Natural killer cell (primary cell): ENCODE measurements at regions not wholly inside any gene's neighbourhood (a gene's known extent, or its start where the extent isn't known, plus 50 kb on each side); places are given as distances from the start of the nearest gene placed in this dataset.

ENCODE experiments used
- ATAC-seq, 3 donors: fragments of 150-1000 bp in 2 of 3; fragments of 200-7000 bp in 1 of 3; cut with Tn5 transposase; 1 replicate in 1 of 3; 2 replicates in 2 of 3; pipeline ENCODE4 v1.10.0; 2021; ENCODE audit warnings: mild to moderate bottlenecking in 2 of 3, moderate library complexity in 2 of 3
- DNase-seq, 2 donors: peaks; one replicate each; pipeline versions ENCODE4 v3.0.0 to v3.0.0-alpha.2; 2013 to 2021; ENCODE audit warnings: mixed read lengths in 1 of 2
- H3K27ac ChIP-seq: one replicate; pipeline ENCODE4 v1.5.1; 2013; ENCODE audit warnings: mild to moderate bottlenecking, low read length
- H3K27me3 ChIP-seq: one replicate; pipeline ENCODE4 v1.6.1; 2013; ENCODE audit warnings: low read length; ENCODE audit not compliant: control insufficient read depth, insufficient read depth
- H3K36me3 ChIP-seq: one replicate; pipeline ENCODE4 v1.6.1; 2013; ENCODE audit warnings: low read length; ENCODE audit not compliant: control insufficient read depth, insufficient read depth
- H3K4me1 ChIP-seq: one replicate; pipeline ENCODE4 v1.6.1; 2013; ENCODE audit warnings: low read length; ENCODE audit not compliant: control insufficient read depth, insufficient read depth
- H3K4me3 ChIP-seq: one replicate; pipeline ENCODE4 v1.5.1; 2013; ENCODE audit warnings: low read length
- H3K9me3 ChIP-seq: one replicate; pipeline ENCODE4 v1.6.1; 2013; ENCODE audit warnings: low read length; ENCODE audit not compliant: control insufficient read depth, insufficient read depth
- H3K27ac Mint-ChIP-seq, 2 donors: one replicate each; pipeline ENCODE4 v1.8.0; 2022; ENCODE audit warnings: mild to moderate bottlenecking in 2 of 2, mixed read lengths in 2 of 2, moderate library complexity in 1 of 2
- H3K27me3 Mint-ChIP-seq, 2 donors: one replicate each; pipeline ENCODE4 v1.8.0; 2022; ENCODE audit warnings: low read depth in 2 of 2, mixed read lengths in 2 of 2
- H3K36me3 Mint-ChIP-seq: one replicate; pipeline ENCODE4 v1.8.0; 2022; ENCODE audit warnings: mixed read lengths
- H3K4me1 Mint-ChIP-seq, 2 donors: one replicate each; pipeline ENCODE4 v1.8.0; 2022; ENCODE audit warnings: mixed read lengths in 2 of 2
- H3K4me3 Mint-ChIP-seq: one replicate; pipeline ENCODE4 v1.8.0; 2022; ENCODE audit warnings: mild to moderate bottlenecking, moderate library complexity, mixed read lengths
- H3K9me3 Mint-ChIP-seq, 2 donors: one replicate each; pipeline ENCODE4 v1.8.0; 2022; ENCODE audit warnings: mixed read lengths in 2 of 2
- CTCF ChIP-seq: fragments of 200-600 bp; IDR thresholded peaks from one replicate; pipeline ENCODE4 v1.8.0; 2022; ENCODE audit warnings: antibody characterized with exemption
- WGBS: methylation state at CpG from one replicate; pipeline ENCODE4 v1.1.7; 2013; ENCODE audit warnings: missing lambda C conversion rate; ENCODE audit not compliant: insufficient coverage; 5-methylcytosine and 5-hydroxymethylcytosine counted together
- intact Hi-C: fragments of 100-400 bp; cut with micrococcal nuclease; formaldehyde crosslinking; loops from one replicate; pipeline ENCODE4 v1.14.2; 2022

- H3K27ac ChIP-seq = no peak overlapping the region
- no peak overlapping the region for H3K27ac Mint-ChIP-seq
- peaks cover 3 to 4% of the 10 kb centered on the region in 2 donors for H3K9me3 Mint-ChIP-seq
- no peaks in the 10 kb centered on the region for H3K4me1 Mint-ChIP-seq
- no peaks in the 10 kb centered on the region for H3K27me3 ChIP-seq
- H3K4me1 ChIP-seq = no peaks in the 10 kb centered on the region
- H3K4me3 Mint-ChIP-seq = no peak overlapping the region
- 54% methylated on average over 1 of the region's 2 CpGs for WGBS
- no peak for DNase-seq
- intact Hi-C loops = no loop called here
- ATAC-seq = no peak
- no peaks in the 10 kb centered on the region for H3K27me3 Mint-ChIP-seq
- no peaks in the 10 kb centered on the region for H3K36me3 ChIP-seq
- no peaks in the 10 kb centered on the region for H3K36me3 Mint-ChIP-seq
- H3K4me3 ChIP-seq = no peak overlapping the region
- H3K9me3 ChIP-seq = no peaks in the 10 kb centered on the region
- no peak for TF ChIP-seq CTCF
Observed at GRCh38 chr4:18248611-18249010, 227.1 kb upstream of the LCORL start.

GRCh38 chr4:18247189-18247588 lies 225.6 kb upstream of the LCORL start:
- no peak for DNase-seq
- 43% methylated on average over 2 of the region's 4 CpGs for WGBS
- no peak for TF ChIP-seq CTCF
- H3K27ac ChIP-seq = no peak overlapping the region
- ATAC-seq = no peak
- no peaks in the 10 kb centered on the region for H3K36me3 Mint-ChIP-seq
- H3K4me3 Mint-ChIP-seq = no peak overlapping the region
- H3K4me3 ChIP-seq = no peak overlapping the region
- peaks cover 3 to 4% of the 10 kb centered on the region in 2 donors for H3K9me3 Mint-ChIP-seq
- H3K27me3 ChIP-seq = no peaks in the 10 kb centered on the region
- H3K4me1 Mint-ChIP-seq = no peaks in the 10 kb centered on the region
- H3K9me3 ChIP-seq = no peaks in the 10 kb centered on the region
- no peaks in the 10 kb centered on the region for H3K36me3 ChIP-seq
- no peaks in the 10 kb centered on the region for H3K4me1 ChIP-seq
- H3K27me3 Mint-ChIP-seq = no peaks in the 10 kb centered on the region
- no peak overlapping the region for H3K27ac Mint-ChIP-seq
- intact Hi-C loops = no loop called here

GRCh38 chr4:18242919-18243693 lies 221.6 kb upstream of the LCORL start:
- Mint-ChIP-seq H3K27me3 (no peaks in the 10 kb centered on the region), H3K4me1 (no peaks in the 10 kb centered on the region), H3K9me3 (peaks cover 3 to 5% of the 10 kb centered on the region in 2 donors), H3K4me3 (no peak overlapping the region), H3K27ac (no peak overlapping the region), H3K36me3 (no peaks in the 10 kb centered on the region)
- WGBS = 68% methylated on average over 5 of the region's 5 CpGs
- intact Hi-C loops = no loop called here
- DNase-seq (no peak), ATAC-seq (no peak)
- Histone ChIP-seq H3K4me1 (no peaks in the 10 kb centered on the region), H3K27me3 (no peaks in the 10 kb centered on the region), H3K27ac (no peak overlapping the region), H3K4me3 (no peak overlapping the region), H3K36me3 (no peaks in the 10 kb centered on the region), H3K9me3 (no peaks in the 10 kb centered on the region)
- TF ChIP-seq CTCF = no peak

GRCh38 chr4:18241727-18242126 lies 220.2 kb upstream of the LCORL start:
- 31% methylated on average over 1 of the region's 1 CpG for WGBS
- no peak for ATAC-seq
- no peaks in the 10 kb centered on the region for H3K27me3 Mint-ChIP-seq

More at GRCh38 chr4:18241727-18242126, 220.2 kb upstream of the LCORL start:
- no peak for TF ChIP-seq CTCF
- Histone ChIP-seq H3K4me3 (no peak overlapping the region), H3K27ac (no peak overlapping the region), H3K4me1 (no peaks in the 10 kb centered on the region), H3K9me3 (no peaks in the 10 kb centered on the region), H3K36me3 (no peaks in the 10 kb centered on the region), H3K27me3 (no peaks in the 10 kb centered on the region)
- no peak for DNase-seq
- intact Hi-C loops = no loop called here
- Mint-ChIP-seq H3K27ac (no peak overlapping the region), H3K36me3 (no peaks in the 10 kb centered on the region), H3K9me3 (peaks cover 3 to 7% of the 10 kb centered on the region in 2 donors), H3K4me3 (no peak overlapping the region), H3K4me1 (no peaks in the 10 kb centered on the region)
